ENCODE measurements at regions not wholly inside any gene's neighbourhood (a gene's known extent, or its start where the extent isn't known, plus 50 kb on each side); places are given as distances from the start of the nearest gene placed in this dataset.

- H3K27ac ChIP-seq: no peak overlapping the region
- no peak for TF ChIP-seq CTCF (conservative IDR thresholded peaks at IDR 0.05)
Observed at GRCh38 chr2:129762386-129763189, 216.9 kb upstream of the RAB6C start.

- TF ChIP-seq CTCF (conservative IDR thresholded peaks at IDR 0.05): no peak
- no peak overlapping the region for H3K27ac ChIP-seq
Observed at GRCh38 chr2:129763190-129763846, 216.1 kb upstream of the RAB6C start.

GRCh38 chr2:129763966-129764365, 215.5 kb upstream of the RAB6C start:
- no peak for TF ChIP-seq CTCF (conservative IDR thresholded peaks at IDR 0.05)

GRCh38 chr2:129764376-129765325, 214.8 kb upstream of the RAB6C start:
- no peak for TF ChIP-seq CTCF (conservative IDR thresholded peaks at IDR 0.05)
- H3K27ac ChIP-seq: no peak overlapping the region

More at GRCh38 chr2:129763966-129764365, 215.5 kb upstream of the RAB6C start:
- no peak overlapping the region for H3K27ac ChIP-seq

- no peak for TF ChIP-seq CTCF (conservative IDR thresholded peaks at IDR 0.05)
Observed at GRCh38 chr2:129765326-129765677, 214.2 kb upstream of the RAB6C start.

GRCh38 chr2:129765678-129766351, 213.7 kb upstream of the RAB6C start:
- no peak overlapping the region for H3K27ac ChIP-seq
- TF ChIP-seq CTCF (conservative IDR thresholded peaks at IDR 0.05): no peak

More at GRCh38 chr2:129765326-129765677, 214.2 kb upstream of the RAB6C start:
- no peak overlapping the region for H3K27ac ChIP-seq

Measured in VCaP (cell line).